CD4-positive, alpha-beta T cell treated with Interleukin-17A for 1 hour (primary cell): ENCODE measurements at regions not wholly inside any gene's neighbourhood (a gene's known extent, or its start where the extent isn't known, plus 50 kb on each side); places are given as distances from the start of the nearest gene placed in this dataset.
"Not testable (repeated sequence)": the region's sequence is repeated elsewhere in the genome, so short reads cannot be mapped to it uniquely, and the experiment has no call there.

Experiments
- DNase-seq: peaks from one replicate; pipeline ENCODE4 v3.0.0-alpha.2; 2020

DNA sequence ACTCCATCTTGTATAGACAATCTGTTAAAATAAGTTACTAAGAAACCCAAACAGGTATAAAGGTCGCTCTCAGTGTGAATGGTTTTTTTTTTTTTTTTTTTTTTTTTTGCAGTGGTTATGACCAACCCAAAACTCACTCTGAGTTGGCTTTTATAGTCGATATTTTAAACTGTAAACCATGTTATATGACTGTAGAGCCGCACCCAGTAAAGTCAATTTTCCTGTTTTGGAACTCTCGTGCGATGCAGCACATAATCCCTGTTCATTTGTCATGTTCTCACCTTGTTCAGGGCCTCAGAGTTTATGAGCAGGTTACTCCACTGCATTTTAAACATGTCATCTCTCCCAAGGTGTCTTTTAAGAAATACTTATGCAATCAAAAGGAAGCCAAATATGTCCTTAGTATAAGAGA is 112.5 kb downstream of the KLF5 start:
- DNase-seq: no peak

DNA sequence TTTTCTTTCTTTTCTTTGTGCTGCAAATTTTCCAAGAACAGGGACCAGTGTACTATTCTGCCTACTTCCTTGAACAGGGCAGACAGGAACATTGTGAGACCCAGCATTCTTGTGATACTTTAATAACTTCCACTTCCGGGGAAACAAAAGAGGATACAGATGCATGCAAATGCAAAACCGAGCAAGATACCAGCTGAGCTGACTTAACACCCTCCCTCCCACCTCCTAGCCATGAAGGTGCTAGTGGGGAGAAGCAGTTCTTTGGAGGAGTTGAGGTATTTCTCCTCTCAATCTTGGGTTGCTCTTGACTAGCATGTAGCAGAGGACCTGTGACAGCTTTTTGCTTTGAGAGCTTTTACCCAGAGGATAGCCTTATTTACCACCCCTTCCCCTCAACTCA is 111.2 kb downstream of the KLF5 start:
- DNase-seq: no peak

DNA sequence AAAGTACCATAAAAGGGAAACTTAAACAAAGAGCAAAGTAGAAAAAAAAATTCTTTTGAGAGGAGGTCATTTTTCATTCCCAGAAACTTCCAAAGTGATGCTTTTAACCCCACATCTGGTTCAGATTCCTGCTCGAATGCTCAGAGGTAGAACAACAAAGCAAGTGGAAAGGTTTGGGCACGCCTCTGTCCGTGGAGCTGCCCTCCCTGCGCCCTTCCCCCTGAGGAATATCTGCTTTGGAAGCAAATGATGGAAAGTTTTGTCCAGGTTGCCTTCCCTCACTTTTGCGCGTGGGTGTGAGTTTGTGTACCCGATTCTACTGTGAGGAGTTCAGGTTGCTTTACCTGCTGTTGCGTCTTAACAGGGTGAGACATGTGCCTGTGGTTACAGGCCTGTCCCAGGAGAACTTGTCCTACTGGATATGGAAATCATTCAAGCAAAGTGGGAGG is 110.2 kb downstream of the KLF5 start:
- no peak for DNase-seq

DNA sequence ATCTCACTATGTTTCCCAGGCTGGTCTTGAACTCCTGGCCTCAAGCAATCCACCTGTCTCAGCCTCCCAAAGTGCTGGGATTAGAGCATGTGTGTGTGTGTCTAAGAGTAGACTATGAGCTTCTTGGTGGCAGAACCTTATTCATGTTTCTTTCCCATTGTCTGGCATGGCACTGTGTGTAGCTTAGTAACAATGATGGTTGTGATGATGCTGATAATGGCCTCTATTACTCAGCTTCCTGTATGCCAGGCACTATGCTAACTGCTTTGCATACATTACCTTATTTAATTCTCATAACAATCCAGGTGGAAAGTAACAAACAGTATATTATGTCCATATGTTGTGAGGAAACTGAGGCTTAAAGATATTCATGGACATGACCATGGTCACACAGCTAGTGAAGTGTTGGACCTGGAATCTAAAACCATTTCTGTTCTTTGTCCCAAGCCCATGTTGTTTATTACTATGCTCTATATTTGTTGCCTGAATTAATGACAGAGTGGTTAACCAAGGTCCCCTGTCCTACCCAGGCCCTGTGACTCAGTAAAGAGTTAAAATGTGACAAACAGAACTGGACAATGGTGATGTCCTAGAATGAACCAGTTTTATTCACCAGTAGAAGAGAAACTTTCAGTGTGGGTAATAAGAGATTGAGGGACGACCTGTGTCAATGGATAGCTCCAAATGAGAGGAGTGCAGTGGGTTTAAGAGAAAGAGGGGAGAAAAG is 109.6 kb downstream of the KLF5 start:
- no peak for DNase-seq

DNA sequence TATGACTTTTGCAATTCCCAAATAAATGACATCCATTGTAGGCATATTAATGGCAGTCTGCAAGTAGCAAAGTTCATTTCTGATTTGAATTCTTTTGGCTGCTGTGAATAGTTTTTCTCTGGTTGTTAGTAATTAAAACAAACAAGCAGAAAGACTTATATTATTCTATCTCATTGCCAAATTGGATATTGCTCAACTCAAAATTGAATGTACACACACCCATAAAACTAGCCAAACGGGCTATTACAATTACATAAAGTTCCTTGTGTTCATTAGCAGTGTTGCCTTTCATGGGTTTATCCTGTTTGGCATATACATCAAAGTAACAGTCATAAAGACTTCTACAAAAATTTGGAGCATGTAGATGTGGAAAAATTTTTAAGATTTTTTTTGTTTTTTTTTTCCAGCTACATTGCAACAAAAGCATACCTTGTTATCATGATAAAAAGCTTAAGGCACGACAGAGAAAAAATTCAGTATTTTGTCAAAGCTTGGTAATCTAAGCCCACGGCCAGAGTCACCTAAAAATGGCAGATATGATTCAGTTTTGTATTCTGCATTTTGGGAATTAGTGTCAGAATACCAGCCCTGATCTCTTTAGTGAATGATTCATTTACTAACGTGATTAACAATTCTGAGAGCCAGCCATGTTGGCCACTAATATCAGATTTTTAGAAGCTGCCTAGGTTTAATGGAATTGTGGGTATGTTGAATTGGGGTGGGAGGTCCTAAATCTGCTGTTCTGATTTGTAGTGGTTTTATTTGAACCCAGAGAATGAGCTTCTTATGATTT is 108.4 kb downstream of the KLF5 start:
- no peak for DNase-seq

DNA sequence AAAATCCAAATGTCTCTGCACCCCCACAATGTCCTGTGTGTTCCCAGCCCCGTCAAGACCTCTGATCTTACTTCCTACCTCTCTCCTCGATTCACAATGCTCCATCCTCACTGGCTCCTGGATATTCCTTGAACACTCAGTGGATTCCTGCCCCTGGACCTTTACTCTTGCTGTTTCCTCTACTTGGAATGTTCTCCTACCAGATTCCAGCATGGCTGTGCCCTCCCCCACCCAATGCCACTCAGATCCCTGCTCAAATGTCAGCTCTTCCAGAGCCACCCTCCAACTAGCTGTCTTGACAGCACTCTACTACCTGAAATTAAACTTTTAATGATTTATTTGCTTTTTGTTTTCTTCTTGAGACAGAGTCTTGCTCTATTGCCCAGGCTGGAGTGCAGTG is 107.4 kb downstream of the KLF5 start:
- DNase-seq: no peak

DNA sequence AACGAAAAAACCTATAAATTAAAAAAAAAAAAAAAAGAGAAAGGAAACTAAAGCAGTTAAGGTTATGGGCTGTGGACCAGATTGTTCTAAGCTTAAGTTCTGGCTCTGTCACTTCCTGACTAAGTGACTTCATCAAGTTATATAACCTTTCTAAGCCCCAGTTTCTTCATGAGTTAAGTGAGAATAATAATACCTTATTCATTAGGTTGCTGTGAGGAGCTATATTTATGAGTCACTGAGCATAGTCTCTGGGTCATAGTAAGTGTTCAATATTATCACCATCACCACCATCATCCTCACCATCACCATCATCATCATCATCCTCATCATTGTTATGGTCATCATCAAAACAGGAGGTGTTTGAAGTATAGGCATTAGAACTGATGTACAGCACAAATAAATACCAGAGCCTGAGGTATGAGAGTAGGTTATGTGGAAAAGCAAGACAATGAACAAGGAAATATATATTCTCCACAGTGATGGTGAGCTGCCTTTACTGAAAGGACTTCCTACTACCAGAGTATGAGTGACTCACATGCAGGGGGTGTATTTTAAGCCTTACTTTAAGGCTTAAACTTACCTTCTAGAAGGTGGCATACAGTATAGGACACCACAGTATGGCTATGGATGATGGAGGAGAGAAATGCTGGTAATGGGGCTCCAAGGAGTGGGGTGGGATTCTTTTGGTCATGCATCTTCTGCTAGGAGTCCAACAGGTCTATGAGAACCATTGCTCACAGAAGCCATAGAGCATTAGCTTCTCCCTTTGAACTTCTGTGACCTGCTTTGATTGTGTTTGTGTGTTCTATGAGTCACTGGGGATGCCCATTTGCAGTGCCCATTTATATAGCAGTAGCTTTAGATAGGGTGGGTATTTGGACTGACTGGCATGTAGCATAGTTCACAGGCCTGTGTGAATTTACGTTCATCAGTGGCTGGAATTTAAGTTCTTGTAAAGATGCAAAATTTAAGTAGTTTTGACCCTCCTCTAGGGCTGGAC is 104.4 kb downstream of the KLF5 start:
- DNase-seq: no peak

DNA sequence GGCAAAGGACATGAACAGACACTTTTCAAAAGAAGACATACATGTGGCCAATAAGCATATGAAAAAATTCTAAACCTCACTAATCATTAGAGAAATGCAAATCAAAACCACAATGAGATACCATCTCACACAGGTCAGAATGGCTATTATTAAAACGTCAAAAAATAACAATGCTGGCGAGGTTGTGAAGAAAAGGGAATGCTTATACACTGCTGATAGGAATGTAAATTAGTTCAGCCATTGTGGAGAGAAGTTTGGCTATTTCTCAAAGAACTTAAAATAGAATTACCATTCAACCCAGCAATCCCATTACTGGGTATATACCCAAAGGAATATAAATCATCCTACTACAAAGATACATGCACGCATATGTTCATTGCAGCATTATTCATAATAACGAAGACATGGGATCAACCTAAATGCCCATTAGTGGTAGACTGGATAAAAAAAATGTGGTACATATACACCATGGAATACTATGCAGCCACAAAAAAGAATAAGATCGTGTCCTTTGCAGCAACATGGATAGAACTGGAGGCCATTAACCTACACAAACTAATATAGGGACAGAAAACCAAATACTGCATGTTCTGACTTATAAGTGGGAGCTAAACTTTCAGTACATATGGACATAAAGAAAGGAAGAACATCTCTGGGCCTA is 101.7 kb downstream of the KLF5 start:
- DNase-seq: not testable (repeated sequence)

DNA sequence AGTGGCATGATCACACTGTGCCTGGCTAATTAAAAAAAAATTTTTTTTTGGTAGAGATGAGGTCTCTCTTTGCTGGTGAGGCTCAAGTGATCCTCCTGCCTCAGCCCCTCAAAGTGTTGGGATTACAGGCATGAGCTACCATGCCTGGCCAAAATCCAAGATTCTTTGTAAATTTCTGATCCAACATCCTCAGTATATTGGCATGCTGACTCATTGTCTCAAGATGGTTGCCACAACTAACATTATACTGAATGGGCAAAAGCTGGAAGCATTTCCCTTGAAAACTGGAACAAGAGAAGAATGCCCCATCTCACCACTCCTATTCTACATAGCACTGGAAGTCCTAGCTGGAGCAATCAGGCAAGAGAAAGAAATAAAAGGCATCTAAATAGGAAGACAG is 100.0 kb downstream of the KLF5 start:
- no peak for DNase-seq

DNA sequence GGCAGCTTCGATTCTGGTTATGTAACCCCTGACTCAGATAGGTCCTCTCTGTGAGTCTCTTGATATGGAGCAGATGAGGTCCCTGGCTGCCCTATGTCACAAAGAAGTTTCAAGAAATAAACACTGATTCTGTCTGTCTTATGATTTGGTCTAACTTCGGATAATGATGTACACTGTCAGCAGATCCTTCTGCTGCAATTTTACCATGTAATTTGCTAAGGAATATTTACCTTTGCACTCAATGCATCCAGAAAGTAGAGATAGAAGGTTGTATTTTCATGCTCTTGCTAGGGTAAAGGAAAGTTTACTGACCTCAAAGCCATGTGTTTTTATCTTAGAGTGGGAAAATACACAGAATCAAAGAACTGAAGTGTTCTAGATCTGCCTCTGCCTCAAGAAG is 98.2 kb downstream of the KLF5 start:
- DNase-seq: no peak

DNA sequence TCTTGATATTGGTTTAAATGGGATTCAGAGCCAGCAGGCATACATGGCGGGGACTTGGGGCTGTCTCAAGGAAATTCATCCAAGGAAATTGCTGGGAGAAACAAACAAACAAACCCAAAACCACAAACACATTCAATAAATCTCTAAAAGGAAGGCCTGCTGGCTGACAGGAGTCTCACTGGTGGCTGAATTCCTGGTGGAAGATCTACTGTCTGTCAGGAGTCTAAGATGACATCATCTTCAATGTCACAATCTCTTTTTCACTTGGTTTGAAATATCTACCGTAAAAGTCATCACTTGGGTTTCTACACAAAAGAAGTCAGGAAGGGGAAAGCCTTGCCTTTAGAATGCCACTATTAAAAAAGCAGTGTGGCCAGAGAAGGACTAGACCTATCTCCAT is 87.9 kb downstream of the KLF5 start:
- no peak for DNase-seq

DNA sequence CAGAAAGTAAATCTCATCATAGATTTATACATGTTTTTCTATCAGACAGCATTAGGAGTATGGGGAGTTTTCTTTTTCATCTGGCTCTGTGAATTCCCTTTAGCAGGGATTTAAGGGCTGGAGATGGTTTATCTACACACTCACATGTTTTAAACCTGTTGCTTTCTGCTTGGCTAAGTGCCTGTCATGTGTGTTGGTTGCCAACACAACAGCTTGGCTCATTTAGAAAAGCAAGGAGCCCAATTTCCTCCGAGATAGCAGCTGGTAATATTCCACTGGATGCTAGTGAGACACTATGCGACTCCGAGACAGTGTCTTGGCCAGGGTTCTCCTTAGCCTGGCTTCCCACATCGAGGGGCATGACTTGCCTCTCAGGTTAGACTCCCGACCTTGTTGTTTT is 83.3 kb downstream of the KLF5 start:
- DNase-seq: no peak

DNA sequence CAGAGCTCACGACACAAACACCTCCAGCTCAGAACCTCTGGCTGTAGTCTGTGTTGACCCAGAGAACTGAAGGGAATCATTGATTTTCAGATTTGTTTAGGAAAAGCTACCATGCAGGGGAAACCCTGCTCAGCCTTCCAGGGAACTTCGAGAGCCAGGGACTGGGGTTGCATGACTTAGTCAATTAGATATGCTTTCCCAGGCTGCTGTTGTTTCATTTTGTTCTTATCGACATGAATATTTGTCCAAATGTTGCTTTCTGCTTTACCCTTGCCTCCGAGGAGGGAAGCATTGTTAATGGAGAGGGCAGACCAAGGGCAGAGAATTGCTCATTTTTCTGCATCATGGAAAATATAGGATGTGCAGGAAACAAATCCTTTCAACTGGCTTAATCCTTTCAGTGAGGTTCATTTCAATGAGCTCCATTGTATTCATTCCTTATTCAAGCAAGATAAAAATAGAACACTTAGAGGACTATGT is 82.5 kb downstream of the KLF5 start:
- DNase-seq: no peak

DNA sequence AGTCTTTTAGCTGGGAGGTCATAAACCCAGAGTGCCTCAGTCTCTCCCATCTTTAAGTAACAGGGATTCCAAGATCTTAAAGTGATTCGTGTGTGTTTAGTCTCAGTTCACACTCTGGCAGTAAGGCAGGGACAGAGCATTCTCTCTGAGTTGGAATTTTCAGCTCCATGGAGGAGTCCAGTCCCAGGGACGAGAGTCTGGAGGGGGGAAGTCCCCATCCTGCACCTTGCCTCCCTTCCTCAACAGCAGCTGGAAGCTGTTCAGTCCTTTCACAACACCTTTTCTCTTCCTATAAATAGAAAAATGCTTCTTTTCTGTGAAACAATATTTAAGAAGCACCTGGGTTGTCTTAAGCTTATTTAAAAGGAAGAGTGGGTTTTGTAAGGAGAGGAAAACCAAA is 82.0 kb downstream of the KLF5 start:
- DNase-seq: no peak

DNA sequence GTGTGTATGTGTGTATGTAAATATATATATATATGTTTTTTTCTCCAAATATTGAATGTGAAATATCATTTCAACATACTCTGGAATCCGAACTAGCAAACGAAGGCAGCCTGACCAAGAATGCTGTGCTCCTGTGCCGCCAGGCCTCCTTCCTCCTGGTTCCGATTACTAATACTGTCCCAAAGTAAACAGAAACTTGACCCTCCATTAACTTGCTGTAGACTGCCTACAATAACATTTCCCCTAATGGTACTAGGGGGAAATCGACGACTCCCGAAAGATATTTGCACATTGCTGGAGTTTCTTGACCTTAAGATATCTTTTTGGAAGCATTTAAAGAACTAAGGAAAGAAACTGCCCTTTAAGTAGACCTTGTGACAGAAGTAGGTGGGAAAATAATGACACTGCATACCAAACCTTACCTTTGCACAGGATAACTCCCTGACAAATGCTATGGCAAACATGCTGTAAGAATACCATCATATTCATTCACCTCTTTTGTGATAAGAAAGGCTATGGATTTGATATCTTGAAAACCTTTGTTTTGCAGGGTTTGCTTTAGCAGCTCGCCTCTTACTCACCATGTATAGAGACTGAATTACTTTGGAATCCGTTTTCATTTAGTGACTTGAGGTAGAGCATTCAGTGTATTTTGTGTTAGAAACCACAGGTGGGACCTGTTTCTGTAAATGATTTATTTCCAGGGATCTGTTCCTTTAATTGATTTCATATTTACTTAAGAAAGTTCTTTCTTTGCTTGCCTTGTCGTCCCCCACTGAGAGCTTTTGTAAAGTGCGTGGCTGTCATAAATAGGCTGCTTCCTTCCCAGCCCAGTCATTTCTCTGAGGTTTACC is 80.1 kb downstream of the KLF5 start:
- DNase-seq: no peak

DNA sequence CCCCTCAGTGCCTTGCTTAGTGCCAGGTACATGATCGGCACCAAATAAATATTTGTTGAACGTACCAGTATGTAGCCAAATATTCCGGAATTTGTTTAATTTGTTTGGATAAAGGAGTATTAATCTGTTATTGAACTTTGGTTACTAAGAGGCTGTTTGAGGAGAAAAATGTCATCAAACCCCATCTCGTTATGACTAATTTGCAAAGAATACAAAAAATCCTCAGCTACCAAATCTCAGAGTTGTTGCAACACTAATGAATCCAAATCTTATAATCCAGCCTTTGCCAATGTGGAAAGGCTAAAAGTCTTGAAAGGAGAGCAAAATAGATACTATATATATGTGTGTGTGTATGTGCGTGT is 79.5 kb downstream of the KLF5 start:
- no peak for DNase-seq

DNA sequence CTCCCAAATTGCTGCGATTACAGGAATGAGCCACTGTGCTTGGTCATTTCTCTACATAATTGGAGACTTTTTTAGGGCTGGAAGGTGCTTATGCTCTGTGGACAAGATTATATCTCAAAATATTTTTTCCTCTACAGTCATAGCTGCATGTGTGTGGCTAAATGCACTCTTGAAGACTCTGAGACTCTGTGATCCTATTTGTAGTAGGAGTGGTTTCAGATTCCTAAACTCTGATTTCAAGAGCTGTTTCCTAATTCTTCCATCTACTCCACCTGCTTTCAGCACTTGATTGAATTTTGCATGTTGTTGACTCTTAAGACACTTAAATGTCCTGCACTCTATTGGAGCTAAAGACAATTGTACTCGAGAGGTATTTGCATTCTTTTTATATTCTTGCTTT is 78.0 kb downstream of the KLF5 start:
- DNase-seq: no peak

DNA sequence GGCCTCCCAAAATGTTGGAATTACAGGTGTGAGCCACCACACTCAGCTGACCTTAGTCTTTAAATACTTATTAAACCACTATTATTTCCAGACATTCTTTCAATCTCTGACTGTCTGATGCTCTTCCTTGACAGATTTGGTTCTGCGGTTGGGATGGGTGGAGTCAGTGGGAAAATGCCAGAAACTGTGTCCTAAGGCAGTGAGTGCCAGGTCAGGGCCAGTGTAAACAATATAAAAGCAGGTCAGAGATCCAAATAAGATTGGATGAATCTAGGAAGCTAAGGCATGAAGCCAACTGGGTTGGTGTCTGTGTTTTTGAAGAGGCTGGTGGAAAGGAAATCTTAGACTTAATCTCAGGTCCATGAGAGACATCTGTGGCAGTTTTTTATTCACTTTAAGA is 74.7 kb downstream of the KLF5 start:
- DNase-seq: no peak

DNA sequence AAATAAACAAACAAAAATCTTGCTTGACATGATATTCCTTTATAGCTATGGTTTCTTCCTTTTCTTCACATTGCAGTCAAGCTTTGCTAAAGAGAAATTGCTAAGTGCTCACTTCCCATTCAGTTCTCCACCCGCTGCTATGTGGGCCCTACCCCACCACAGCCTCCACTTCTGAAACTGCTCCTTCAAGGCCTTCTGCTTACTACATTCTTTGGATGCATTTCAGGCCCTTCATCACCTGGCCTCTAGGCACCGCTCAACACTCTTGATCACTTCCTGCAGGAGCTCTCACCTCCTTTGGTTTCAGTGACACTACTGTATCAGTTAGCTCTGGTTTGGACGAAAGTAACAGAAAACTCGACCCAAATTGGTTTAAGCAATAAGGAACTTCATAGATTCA is 72.4 kb downstream of the KLF5 start:
- DNase-seq: no peak

DNA sequence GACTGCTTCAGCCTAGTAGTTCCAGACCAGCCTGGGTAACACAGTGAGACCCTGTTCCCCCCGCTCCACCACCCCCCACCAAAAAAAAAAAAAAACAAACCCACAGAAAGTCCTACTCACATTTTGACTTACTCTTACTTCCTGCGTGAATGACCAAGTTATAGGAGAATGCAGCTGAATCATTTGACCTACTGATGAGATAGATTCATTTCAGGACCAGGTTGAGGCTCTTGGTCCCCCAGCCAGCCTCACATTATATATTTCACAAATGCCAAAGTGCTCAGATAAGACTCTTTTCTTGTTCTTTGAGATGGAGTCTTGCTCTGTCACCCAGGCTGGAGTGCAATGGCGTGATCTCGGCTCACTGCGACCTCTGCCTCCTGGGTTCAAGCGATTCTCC is 70.2 kb downstream of the KLF5 start:
- DNase-seq: no peak
